Sigmoid colon (tissue), 6 donors: ENCODE measurements at regions not wholly inside any gene's neighbourhood (a gene's known extent, or its start where the extent isn't known, plus 50 kb on each side); places are given as distances from the start of the nearest gene placed in this dataset.

Source experiments
- DNase-seq: peaks from one replicate; pipeline ENCODE4 v3.0.0-alpha.2; 2019
- H3K27ac ChIP-seq, 4 donors: fragments of 200-600 bp; sonication (generic); one replicate each; pipeline ENCODE4 v1.5.1; 2016 to 2019; ENCODE audit warnings: mild to moderate bottlenecking in 1 of 4
- H3K27me3 ChIP-seq, 3 donors: fragments of 200-600 bp; sonication (generic); one replicate each; pipeline ENCODE4 v1.5.1; 2019; ENCODE audit warnings: mild to moderate bottlenecking in 1 of 3
- H3K36me3 ChIP-seq, 4 donors: fragments of 200-600 bp; sonication (generic); one replicate each; pipeline ENCODE4 v1.5.1; 2016 to 2019
- H3K4me1 ChIP-seq, 4 donors: fragments of 200-600 bp; sonication (generic); one replicate each; pipeline ENCODE4 v1.5.1; 2017 to 2019
- H3K4me3 ChIP-seq, 4 donors: fragments of 200-600 bp; sonication (generic); one replicate each; pipeline ENCODE4 v1.5.1; 2017 to 2019; ENCODE audit warnings: mild to moderate bottlenecking in 2 of 4, moderate library complexity in 1 of 4
- H3K9me3 ChIP-seq, 4 donors: fragments of 200-600 bp in 3 of 4; sonication (generic) in 3 of 4; one replicate each; pipeline versions ENCODE4 v1.5.1 to v1.6.1; 2013 to 2019
- EP300 ChIP-seq, 4 donors: sonication (generic); formaldehyde crosslinking; IDR thresholded peaks; one replicate each; pipeline ENCODE4 v1.6.1; 2017; ENCODE audit warnings: antibody characterized with exemption in 4 of 4
- POLR2A ChIP-seq, 2 donors: fragments of 450-650 bp; IDR thresholded peaks; one replicate each; pipeline ENCODE4 v1.6.1; 2016; ENCODE audit warnings: antibody characterized with exemption in 2 of 2, mild to moderate bottlenecking in 2 of 2, moderate library complexity in 2 of 2
- POLR2AphosphoS5 ChIP-seq, 4 donors: sonication (generic); formaldehyde crosslinking; IDR thresholded peaks; one replicate each; pipeline ENCODE4 v1.6.1; 2017; ENCODE audit warnings: antibody characterized with exemption in 4 of 4
- WGBS, 2 donors: extraction: QIAGEN DNeasy Blood & Tissue Kit; methylation state at CpG; one replicate each; pipeline ENCODE4 v1.1.7; 2013; 5-methylcytosine and 5-hydroxymethylcytosine counted together
- intact Hi-C: fragments of 100-400 bp; cut with DNase I; formaldehyde crosslinking; loops from one replicate; pipeline ENCODE4 v1.15.1; 2023
- TF ChIP-seq, protein P1 (sequence below), 4 experiments: fragments of 450-650 bp in 3 of 4; fragments of 200-600 bp in 1 of 4; IDR thresholded peaks; one replicate each; pipeline ENCODE4 v1.5.1; 2016 to 2019; ENCODE audit warnings: antibody characterized with exemption in 4 of 4, mild to moderate bottlenecking in 3 of 4, moderate library complexity in 2 of 4
- donor health status: healthy with polysubstance abuse.
- donor health status: healthy.

DNA sequence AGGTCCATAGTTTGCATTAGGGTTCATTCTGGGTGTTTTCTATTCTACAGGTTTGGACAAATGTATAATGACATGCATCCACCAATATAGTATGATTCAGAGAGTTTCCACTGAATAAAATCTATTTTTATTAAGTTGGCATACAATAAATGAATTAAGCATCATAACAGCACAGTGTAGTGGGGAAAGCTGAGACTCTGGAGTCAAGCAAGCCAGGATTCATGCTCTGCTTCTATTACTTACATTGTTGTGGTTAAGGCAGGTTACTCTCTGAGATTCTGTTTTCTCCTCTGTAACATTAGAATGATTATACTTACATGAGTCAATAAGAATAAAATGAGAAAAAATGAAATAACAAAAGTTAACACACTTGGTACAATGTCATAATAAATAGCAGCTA lies 131.3 kb downstream of the SLC30A10 start:
- H3K27me3 ChIP-seq = no peaks in the 10 kb centered on the region
- H3K27ac ChIP-seq = no peak overlapping the region
- no peak for TF ChIP-seq EP300 (IDR thresholded peaks at IDR 0.05)
- TF ChIP-seq POLR2A (IDR thresholded peaks at IDR 0.05) = no peak
- TF ChIP-seq, protein P1, sequence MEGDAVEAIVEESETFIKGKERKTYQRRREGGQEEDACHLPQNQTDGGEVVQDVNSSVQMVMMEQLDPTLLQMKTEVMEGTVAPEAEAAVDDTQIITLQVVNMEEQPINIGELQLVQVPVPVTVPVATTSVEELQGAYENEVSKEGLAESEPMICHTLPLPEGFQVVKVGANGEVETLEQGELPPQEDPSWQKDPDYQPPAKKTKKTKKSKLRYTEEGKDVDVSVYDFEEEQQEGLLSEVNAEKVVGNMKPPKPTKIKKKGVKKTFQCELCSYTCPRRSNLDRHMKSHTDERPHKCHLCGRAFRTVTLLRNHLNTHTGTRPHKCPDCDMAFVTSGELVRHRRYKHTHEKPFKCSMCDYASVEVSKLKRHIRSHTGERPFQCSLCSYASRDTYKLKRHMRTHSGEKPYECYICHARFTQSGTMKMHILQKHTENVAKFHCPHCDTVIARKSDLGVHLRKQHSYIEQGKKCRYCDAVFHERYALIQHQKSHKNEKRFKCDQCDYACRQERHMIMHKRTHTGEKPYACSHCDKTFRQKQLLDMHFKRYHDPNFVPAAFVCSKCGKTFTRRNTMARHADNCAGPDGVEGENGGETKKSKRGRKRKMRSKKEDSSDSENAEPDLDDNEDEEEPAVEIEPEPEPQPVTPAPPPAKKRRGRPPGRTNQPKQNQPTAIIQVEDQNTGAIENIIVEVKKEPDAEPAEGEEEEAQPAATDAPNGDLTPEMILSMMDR (IDR thresholded peaks at IDR 0.05) = no peak
- TF ChIP-seq POLR2AphosphoS5 (IDR thresholded peaks at IDR 0.05) = no peak
- DNase-seq = no peak
- intact Hi-C loops = no loop called here
- H3K4me3 ChIP-seq = no peak overlapping the region
- no peaks in the 10 kb centered on the region for H3K9me3 ChIP-seq
- H3K4me1 ChIP-seq = peaks cover 0 to 7% (median 2%) of the 10 kb centered on the region in 4 donors
- no peaks in the 10 kb centered on the region for H3K36me3 ChIP-seq

DNA sequence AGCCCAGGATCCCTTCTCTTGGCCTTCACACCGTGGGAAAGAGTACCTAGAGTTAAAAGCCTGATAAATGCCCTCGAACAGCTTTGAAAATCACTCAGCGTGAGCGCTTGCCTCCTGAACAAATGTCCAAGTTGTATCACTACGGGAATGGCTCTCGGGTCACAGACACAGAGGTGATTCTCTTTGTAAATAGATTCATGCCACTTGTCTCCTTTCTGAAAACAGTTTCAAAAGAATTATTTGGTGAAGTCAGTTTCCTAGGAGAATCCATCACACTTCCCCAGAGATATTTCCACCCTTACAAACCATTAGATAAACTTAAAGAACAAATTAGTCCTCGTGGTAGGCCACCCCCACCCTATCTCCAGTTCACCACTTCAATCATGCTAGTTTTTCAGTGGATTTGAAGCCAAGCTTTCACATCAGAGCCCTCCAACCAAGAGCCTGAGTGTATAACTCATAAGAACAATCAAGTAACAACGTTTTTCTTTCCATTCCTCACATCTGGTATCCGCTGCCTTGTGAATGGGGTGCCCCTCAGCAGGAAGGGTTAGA lies 132.9 kb downstream of the SLC30A10 start:
- 63 to 67% methylated on average over 9 of the region's 9 CpGs for WGBS, 2 donors
- H3K36me3 ChIP-seq = no peaks in the 10 kb centered on the region
- H3K27ac ChIP-seq = no peak overlapping the region
- TF ChIP-seq, protein P1 (IDR thresholded peaks at IDR 0.05) = no peak
- no peak for TF ChIP-seq POLR2AphosphoS5 (IDR thresholded peaks at IDR 0.05)
- TF ChIP-seq POLR2A (IDR thresholded peaks at IDR 0.05) = no peak
- no peak for TF ChIP-seq EP300 (IDR thresholded peaks at IDR 0.05)
- no peak overlapping the region for H3K4me3 ChIP-seq
- no peak for DNase-seq
- intact Hi-C loops = no loop called here
- H3K4me1 ChIP-seq = peaks cover 0 to 10% (median 4%) of the 10 kb centered on the region in 4 donors
- no peaks in the 10 kb centered on the region for H3K27me3 ChIP-seq
- H3K9me3 ChIP-seq = no peaks in the 10 kb centered on the region

DNA sequence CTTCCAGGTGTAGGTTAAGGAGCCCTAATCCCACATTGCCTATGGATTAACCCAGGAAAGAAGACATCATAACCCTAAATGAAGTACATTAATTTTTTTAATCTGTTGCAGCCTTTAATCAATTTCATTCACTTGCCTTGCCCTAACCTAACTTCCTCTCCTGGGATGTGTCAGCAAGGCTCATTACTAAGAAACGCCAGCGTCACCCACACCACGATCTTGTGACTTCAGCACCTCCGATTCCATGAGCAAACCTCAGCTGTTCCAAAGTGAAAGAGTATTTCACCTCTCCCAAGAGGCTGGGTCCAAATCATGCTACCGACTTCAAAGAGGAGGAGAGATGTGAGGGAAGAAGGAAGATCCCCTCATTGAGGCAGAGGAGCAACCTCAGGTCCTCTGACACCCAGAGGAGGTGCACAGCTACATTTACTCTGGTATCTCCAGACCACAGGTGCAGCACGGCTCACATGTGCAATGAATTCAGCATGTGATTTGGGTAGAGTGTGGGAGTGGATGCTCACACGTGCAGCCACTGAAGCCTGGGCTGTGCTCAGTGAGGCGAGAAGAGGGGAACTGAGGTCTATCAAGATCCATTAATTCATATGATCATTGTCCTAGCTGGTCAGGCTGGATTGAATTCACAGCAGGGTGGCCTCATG lies 134.1 kb downstream of the SLC30A10 start:
- no peak overlapping the region for H3K27ac ChIP-seq
- no peaks in the 10 kb centered on the region for H3K36me3 ChIP-seq
- DNase-seq = no peak
- intact Hi-C loops = no loop called here
- peaks cover 0 to 10% (median 4%) of the 10 kb centered on the region in 4 donors for H3K4me1 ChIP-seq
- no peak overlapping the region for H3K4me3 ChIP-seq
- WGBS, 2 donors = 80 to 81% methylated on average over 8 of the region's 8 CpGs
- H3K27me3 ChIP-seq = no peaks in the 10 kb centered on the region
- no peak for TF ChIP-seq POLR2A (IDR thresholded peaks at IDR 0.05)
- no peak for TF ChIP-seq POLR2AphosphoS5 (IDR thresholded peaks at IDR 0.05)
- TF ChIP-seq, protein P1 (IDR thresholded peaks at IDR 0.05) = no peak
- TF ChIP-seq EP300 (IDR thresholded peaks at IDR 0.05) = no peak
- no peaks in the 10 kb centered on the region for H3K9me3 ChIP-seq

DNA sequence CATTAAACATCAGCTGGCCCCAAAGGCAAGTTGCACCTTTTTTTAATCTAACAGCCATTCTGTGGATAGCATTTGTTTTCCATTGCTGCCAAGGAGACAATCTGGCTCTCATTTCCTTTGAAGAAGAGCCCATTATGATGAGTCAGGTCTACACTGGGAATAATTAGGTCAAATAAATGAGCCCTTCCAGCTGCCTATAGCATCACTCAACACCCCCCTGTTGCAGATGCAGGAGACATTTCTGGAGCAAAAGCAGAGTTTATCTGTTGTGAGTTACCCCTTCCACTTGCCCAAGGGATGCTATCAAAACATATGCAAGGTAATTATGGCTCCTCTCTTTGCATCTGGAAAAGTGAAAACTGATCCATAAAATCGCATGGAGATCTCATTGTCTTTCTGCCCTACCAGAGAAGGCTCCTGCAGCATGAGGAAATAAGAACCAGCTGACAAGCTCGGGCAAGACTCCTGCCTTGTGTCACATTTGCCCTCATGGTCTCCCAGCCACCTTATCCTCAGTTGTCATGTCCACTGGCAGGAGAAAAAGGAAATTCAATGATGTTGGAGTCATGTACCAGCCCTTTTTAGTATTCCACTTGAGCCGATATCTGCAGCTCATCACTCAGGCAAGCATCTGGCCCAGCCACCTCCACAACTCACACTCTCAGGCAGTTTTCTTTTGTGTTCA lies 135.9 kb downstream of the SLC30A10 start:
- DNase-seq = no peak
- Histone ChIP-seq H3K9me3 (no peaks in the 10 kb centered on the region), H3K27me3 (no peaks in the 10 kb centered on the region), H3K4me3 (no peak overlapping the region), H3K4me1 (peaks cover 0 to 10% (median 4%) of the 10 kb centered on the region in 4 donors), H3K27ac (no peak overlapping the region), H3K36me3 (no peaks in the 10 kb centered on the region)
- TF ChIP-seq POLR2A (IDR thresholded peaks at IDR 0.05) (no peak), EP300 (IDR thresholded peaks at IDR 0.05) (no peak), POLR2AphosphoS5 (IDR thresholded peaks at IDR 0.05) (no peak)
- TF ChIP-seq, protein P1 (IDR thresholded peaks at IDR 0.05) = no peak
- WGBS, 2 donors = 84 to 87% methylated on average over 3 of the region's 3 CpGs
- intact Hi-C loops = no loop called here
